M059J (cell line): ENCODE measurements at regions not wholly inside any gene's neighbourhood (a gene's known extent, or its start where the extent isn't known, plus 50 kb on each side); places are given as distances from the start of the nearest gene placed in this dataset.

Experiments
- DNase-seq: peaks from one replicate; pipeline ENCODE4 v3.0.0-alpha.2; 2012; ENCODE audit warnings: low read depth

DNA sequence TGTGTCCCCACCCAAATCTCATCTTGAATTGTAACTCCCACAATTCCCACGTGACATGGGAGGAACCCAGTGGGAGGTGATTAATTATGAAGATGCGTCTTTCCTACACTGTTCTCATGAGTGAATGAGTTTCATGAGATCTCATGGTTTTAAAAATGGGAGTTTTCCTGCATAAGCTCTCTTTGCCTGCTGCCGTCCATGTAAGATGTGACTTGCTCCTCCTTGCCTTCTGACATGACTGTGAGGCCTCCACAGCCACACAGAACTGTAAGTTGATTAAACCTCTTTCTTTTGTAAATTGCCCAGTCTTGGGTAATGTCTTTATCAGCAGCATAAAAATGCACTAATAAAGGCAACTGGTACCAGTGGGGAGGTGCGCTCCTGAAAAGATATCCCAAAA is 67.7 kb upstream of the DRGX start:
- DNase-seq = no peak

DNA sequence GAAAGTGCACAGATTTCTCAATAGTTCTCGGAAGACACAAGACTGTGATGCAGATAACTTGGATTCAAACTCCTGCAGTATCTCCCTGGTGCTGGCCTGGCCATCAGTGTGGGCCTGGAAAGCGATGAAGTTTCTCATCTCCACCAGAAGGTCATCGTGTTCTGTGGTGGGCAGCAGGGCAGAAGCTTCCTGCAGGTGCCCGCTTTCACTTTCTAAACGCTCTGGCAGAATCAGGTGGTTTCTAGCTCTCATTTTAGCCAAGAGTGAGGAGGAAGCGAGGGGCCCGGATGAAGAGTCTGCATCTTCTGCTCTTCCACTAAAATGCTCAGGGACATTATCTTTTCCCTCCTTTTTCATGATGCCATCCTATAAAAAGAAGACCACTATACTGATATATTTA is 63.0 kb upstream of the DRGX start:
- DNase-seq = no peak

DNA sequence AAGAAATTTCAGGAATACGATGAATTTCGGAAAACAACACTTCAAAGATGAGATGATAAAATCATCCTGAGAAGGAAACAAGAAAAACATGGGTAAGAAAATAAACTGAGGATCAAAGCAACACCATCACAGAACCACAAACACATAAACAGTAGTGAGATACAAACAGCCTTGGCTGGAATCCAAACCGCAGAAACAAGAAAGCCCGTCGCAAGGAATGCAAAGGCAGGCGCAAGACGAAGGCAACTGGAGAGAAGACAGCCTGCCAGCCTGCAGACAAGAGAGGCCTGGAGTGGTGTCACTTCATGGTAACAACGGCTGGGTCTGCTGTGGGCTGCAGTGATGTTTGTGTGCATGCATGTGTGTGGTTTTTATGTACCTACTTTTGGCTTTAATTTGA is 61.8 kb upstream of the DRGX start:
- peak; percentile 6 for DNase-seq

DNA sequence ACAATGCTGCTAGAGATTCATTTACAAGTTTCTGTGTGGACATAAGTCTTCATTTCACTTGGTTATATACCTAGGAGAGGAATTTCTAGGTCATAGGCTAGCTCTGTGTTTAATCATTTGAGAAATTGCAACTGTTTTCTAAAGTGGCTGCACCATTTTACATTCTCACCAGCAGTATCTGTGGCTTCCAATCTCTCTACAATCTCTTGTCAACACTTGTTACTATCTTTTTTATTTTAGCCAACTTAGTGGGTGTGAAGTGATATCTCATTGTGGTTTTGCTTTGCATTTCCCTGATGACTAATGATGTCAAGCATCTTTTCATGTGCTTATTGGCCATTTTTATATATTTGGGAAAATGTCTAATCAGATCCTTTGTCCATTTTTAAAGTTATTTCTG is 53.0 kb upstream of the DRGX start:
- peak; percentile 28 for DNase-seq

DNA sequence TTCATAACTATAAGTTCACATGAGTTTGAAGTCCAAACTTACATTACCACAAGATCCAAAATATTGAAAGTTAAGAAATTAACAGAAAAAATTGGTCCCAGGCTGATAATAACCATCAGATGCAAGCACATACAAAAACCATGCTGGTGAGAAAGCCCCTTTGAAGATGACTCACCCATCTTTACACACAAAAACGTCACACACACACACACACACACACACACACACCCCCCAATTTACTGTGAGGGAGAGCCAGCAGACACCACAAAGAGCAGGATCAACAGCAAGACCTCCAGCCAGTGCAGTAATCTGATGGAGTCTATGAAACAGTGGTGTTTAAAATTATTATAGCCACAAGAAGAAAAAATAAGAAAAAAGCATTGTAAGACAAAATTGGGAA is 50.1 kb upstream of the DRGX start:
- peak; percentile 23 for DNase-seq
